NCI-H2171 (cell line): ENCODE measurements at regions not wholly inside any gene's neighbourhood (a gene's known extent, or its start where the extent isn't known, plus 50 kb on each side); places are given as distances from the start of the nearest gene placed in this dataset.

ENCODE experiments used
- DNase-seq: peaks from one replicate; lab custom pipeline; 2025; lab: John Stamatoyannopoulos, UW

DNA sequence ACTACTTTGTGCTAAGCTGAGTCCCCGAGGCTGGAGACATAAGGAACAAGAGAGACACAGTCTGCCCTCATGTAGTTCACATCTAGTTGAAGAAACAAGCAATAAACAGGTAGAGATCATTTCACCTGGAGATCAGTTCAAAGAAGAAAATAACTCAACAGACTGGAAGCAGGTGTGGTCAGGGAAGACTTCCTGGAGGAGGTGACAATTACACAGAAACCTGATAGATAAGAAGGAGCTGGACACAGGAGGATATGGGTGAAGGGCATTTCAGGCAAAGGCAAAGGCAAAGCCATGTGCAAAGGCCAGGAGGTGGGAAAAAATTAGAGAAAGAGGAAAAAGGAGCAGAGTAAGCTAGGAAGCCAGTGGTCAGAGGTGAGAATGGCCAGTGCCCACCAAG, 115.6 kb downstream of the MN1 start:
- DNase-seq, result no peak

DNA sequence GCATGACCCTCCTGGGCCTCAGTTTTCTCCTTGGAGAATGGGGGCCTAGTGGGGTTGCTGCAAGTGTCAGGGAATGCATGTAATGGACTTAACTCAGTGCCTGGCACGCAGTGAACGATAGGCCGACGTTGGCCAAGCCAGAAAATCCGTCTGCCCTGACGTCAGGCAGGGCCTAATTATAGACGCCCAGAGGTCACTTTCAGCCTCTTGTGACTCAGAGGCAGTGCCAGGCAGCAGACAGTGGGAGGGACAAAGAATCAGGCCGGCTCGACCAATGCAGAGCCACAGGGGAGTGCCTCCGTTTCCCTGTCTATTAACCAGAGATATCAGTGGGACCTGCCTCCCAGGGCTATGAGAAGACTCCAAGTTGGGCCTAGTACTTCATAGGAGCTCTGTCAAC, 115.0 kb downstream of the MN1 start:
- no peak for DNase-seq

GRCh38 chr22:27687984-27688545, 113.5 kb downstream of the MN1 start:
- no peak for DNase-seq

DNA sequence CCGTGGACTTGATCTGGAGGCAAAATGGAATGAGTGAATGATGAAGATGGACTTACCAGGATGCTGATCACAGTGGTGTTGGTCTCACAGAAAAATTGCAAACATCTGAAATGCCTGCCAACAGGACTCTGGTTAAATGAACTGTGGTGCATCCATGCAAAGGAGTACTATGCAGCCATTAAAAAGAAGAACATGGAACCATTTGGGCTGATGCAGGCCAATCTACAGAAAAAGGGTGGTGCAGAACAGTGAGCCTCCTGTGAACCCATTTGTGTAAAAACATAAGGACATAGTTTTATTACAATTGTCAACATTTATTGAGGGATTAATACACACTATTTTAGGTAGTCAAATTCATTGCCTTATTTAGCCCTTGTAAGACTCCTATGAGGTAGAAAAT, 111.9 kb downstream of the MN1 start:
- DNase-seq, result no peak

DNA sequence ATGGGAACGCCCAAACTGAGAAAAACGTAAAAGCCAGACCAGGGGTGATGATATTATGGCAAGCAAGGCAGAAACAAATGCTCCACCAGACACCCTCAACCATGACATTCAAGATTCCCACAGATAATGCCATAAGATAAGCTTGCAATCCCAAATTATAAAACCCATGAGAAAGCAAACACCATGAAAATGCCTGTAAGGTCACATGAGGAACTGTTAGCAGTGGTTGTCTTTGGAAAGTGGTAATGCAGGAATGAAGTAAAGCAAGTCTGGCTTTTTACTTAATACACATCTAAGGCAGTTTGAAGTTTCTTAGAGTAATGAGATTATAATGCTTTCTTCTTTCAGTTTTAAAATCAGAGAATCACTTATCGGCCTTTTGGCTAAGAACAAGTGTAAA, 111.0 kb downstream of the MN1 start:
- DNase-seq, result no peak

GRCh38 chr22:27692243-27692642, 109.3 kb downstream of the MN1 start:
- no peak for DNase-seq

- no peak for DNase-seq
Observed at GRCh38 chr22:27695925-27696324, 105.6 kb downstream of the MN1 start.

DNA sequence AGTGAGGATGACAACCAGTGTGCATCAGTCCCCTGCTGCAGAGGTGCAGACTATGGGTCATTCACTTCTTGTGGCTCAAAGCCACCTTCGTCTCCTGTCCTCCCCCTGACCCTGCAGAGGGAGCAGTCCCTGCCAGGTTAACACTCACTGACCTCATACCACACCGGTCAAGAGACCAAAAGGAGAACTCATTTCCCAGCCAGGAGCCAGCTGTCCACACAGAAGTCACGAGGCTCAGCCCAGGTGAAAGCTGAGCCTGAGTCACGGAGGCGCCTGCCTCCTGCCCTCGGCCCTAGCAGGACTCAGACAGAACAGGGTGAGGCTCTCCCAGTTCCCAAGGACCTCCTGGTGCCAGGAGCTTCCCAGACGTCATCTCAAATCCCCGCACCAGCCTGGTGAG, 103.7 kb downstream of the MN1 start:
- DNase-seq, result no peak
